IPS DF 6.9 (cell line): ENCODE measurements at regions not wholly inside any gene's neighbourhood (a gene's known extent, or its start where the extent isn't known, plus 50 kb on each side); places are given as distances from the start of the nearest gene placed in this dataset.

Source experiments
- DNase-seq: peaks from one replicate; pipeline ENCODE4 v3.0.0-alpha.2; 2013; ENCODE audit warnings: low read depth, low spot score
- H3K27ac ChIP-seq: one replicate; pipeline ENCODE4 v1.5.1; 2013; ENCODE audit warnings: low read length, control low read depth
- H3K27me3 ChIP-seq: 2 replicates; pipeline ENCODE4 v1.6.1; 2013; ENCODE audit warnings: mild to moderate bottlenecking, low read length; ENCODE audit not compliant: control insufficient read depth, insufficient read depth
- H3K36me3 ChIP-seq: 2 replicates; pipeline ENCODE4 v1.6.1; 2013; ENCODE audit warnings: low read length; ENCODE audit not compliant: control insufficient read depth, insufficient read depth
- H3K4me1 ChIP-seq: 2 replicates; pipeline ENCODE4 v1.6.1; 2013; ENCODE audit warnings: low read length; ENCODE audit not compliant: control insufficient read depth, insufficient read depth
- H3K4me3 ChIP-seq: 2 replicates; pipeline ENCODE4 v1.5.1; 2013; ENCODE audit warnings: mild to moderate bottlenecking, low read length
- H3K9me3 ChIP-seq: 2 replicates; pipeline ENCODE4 v1.6.1; 2013; ENCODE audit warnings: low read length, inconsistent platforms; ENCODE audit not compliant: control insufficient read depth, insufficient read depth
- WGBS: extraction: QIAGEN DNeasy Blood & Tissue Kit; methylation state at CpG from one replicate; pipeline ENCODE4 v1.1.7; 2013; ENCODE audit warnings: mixed read lengths, missing lambda C conversion rate; ENCODE audit not compliant: insufficient read length, insufficient coverage; 5-methylcytosine and 5-hydroxymethylcytosine counted together

DNA sequence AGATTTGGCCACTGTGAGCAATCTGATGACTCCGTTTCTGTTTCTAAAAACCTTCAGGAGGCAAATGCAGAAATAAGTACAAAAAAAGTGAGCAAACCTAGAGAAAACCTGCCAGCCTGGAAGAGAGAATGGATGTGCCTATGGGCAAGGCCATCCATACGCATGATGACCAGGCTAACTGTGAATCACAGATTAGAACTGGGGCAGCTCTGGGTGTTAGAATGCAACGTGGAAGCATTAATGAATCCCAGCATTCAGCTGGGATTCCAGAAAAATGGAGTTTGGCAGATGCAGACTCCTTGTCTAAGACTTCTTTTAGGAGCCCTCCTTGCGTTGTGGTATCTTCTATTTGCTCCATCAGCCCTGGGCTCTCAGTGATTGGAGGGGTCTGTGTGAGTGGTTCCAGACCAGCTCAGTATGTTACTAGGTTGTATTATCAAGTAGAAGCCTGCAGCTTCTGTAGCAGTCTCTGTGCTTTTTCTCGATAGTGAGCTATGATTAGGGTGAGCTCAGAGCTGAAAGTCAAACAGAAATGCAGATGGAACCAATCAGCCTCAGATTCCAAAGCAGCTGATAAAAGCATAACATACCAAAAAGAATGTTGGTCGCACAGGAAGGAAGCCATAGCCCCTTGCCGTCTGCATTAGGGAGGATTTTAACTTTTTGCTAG lies 154.0 kb downstream of the PSMG1 start:
- no peak overlapping the region for H3K27ac ChIP-seq
- WGBS, result no CpG with 5 or more reads among the region's 7 CpGs

GRCh38 chr21:39025198-39025597 lies 158.1 kb downstream of the PSMG1 start:
- Histone ChIP-seq H3K4me3 (no peak overlapping the region), H3K36me3 (no peaks in the 10 kb centered on the region), H3K27ac (no peak overlapping the region), H3K4me1 (peaks cover 8% of the 10 kb centered on the region), H3K27me3 (no peaks in the 10 kb centered on the region), H3K9me3 (no peaks in the 10 kb centered on the region)
- DNase-seq, result no peak
- no CpG with 5 or more reads among the region's 5 CpGs for WGBS

More for the DNA sequence above, 154.0 kb downstream of the PSMG1 start:
- no peak for DNase-seq
- Histone ChIP-seq H3K36me3 (no peaks in the 10 kb centered on the region), H3K4me3 (no peak overlapping the region), H3K4me1 (peaks cover 4% of the 10 kb centered on the region; the same call in 1 of the 2 replicates), H3K27me3 (no peaks in the 10 kb centered on the region), H3K9me3 (no peaks in the 10 kb centered on the region)

DNA sequence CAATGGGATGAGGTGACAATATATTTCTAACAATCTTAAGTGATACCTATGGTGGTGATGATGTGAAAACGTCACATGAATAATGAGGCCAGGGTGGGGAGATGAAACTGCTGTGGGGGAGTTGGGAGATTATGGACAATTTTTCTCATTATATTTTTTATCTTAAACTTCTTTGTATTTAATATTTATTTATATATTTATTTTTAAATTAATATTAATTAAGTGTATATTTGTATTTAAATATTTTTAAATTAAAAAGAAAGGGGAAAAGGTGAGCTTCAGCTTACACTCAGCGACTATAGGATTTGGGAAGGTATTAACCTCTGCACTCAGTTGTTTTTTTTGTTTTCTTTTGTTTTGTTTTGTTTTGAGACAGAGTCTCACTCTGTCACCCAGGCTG lies 158.7 kb downstream of the PSMG1 start:
- peaks cover 7% of the 10 kb centered on the region for H3K4me1 ChIP-seq

GRCh38 chr21:39022863-39023693 lies 160.2 kb downstream of the PSMG1 start:
- WGBS, result no CpG with 5 or more reads among the region's 28 CpGs
- no peak for DNase-seq
- Histone ChIP-seq H3K4me3 (no peak overlapping the region), H3K27ac (no peak overlapping the region), H3K36me3 (no peaks in the 10 kb centered on the region), H3K4me1 (peaks cover 7% of the 10 kb centered on the region), H3K27me3 (no peaks in the 10 kb centered on the region), H3K9me3 (no peaks in the 10 kb centered on the region)

More for the DNA sequence above, 158.7 kb downstream of the PSMG1 start:
- no peaks in the 10 kb centered on the region for H3K9me3 ChIP-seq
- H3K36me3 ChIP-seq, result no peaks in the 10 kb centered on the region
- no peak overlapping the region for H3K4me3 ChIP-seq
- H3K27me3 ChIP-seq, result no peaks in the 10 kb centered on the region
- no peak overlapping the region for H3K27ac ChIP-seq
- no CpG with 5 or more reads among the region's 2 CpGs for WGBS
- DNase-seq, result no peak

DNA sequence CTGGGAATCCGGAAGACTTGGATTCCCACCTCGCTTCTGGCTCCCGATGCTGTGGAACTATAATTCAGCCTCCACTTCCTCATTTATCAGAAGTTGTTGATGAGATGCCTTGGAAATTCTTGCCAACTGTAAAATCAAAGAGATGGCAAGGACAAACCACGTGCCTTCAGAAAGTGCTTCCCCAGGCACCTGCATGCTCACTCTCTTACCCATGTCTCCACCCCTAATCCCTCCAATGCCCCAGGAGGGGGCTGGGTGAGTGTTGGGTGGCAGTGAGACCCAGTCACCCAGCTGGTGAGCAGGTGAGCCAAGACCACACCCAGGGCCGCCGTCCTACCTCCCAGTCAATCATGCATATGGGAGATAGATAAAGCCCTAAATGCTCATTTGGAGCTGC lies 160.8 kb downstream of the PSMG1 start:
- H3K27me3 ChIP-seq, result no peaks in the 10 kb centered on the region
- DNase-seq, result no peak
- no peaks in the 10 kb centered on the region for H3K36me3 ChIP-seq
- no peaks in the 10 kb centered on the region for H3K9me3 ChIP-seq
- no CpG with 5 or more reads among the region's 6 CpGs for WGBS
- H3K4me3 ChIP-seq, result no peak overlapping the region
- H3K27ac ChIP-seq, result no peak overlapping the region
- H3K4me1 ChIP-seq, result peaks cover 7% of the 10 kb centered on the region

- H3K4me1 ChIP-seq, result peaks cover 7% of the 10 kb centered on the region
Measured at GRCh38 chr21:39022035-39022434, 161.2 kb downstream of the PSMG1 start.

GRCh38 chr21:39021478-39021832 lies 161.8 kb downstream of the PSMG1 start:
- Histone ChIP-seq H3K4me1 (peaks cover 7% of the 10 kb centered on the region), H3K27ac (no peak overlapping the region), H3K27me3 (no peaks in the 10 kb centered on the region), H3K36me3 (no peaks in the 10 kb centered on the region), H3K9me3 (no peaks in the 10 kb centered on the region), H3K4me3 (no peak overlapping the region)
- DNase-seq, result no peak
- no CpG with 5 or more reads among the region's 7 CpGs for WGBS

More at GRCh38 chr21:39022035-39022434, 161.2 kb downstream of the PSMG1 start:
- Histone ChIP-seq H3K36me3 (no peaks in the 10 kb centered on the region), H3K27me3 (no peaks in the 10 kb centered on the region), H3K9me3 (no peaks in the 10 kb centered on the region), H3K4me3 (no peak overlapping the region), H3K27ac (no peak overlapping the region)
- DNase-seq, result no peak
- no CpG with 5 or more reads among the region's 14 CpGs for WGBS

DNA sequence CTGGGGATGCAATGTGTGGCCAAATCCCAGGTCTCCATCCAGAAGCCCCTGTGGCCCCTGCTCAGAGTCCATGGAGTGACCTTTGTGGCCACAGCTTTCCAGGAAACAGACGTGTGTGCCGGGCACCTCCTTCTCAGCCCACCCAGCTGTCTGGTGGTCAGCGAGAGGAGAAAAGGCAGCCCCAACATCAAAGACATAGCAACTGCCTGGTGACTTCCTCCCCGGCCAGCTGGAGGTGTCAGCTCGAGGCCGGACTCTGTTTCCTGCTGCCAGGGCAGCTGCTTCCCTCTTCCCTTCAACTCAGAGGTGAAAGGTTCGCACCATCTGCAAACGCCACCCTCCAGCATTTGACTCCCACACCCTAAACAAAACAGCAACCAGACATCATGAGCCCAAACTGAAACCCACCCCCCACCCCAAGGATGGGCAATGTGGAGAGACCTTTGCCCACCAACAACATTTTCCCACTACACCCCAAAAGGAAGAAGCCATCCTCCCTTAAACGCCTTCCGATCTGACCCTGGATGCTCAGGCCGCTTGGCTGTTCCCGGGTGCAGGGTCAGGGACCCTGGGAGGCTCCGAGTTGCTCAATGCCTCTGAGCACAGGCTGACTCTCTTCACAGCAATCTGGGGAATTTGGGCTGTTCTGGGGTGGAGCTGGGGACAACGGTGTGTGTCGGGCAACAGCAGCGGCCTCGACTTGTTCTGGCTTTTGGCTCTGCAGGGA lies 162.3 kb downstream of the PSMG1 start:
- no peak for DNase-seq
- Histone ChIP-seq H3K27ac (no peak overlapping the region), H3K9me3 (no peaks in the 10 kb centered on the region), H3K27me3 (no peaks in the 10 kb centered on the region), H3K4me1 (peaks cover 7% of the 10 kb centered on the region), H3K4me3 (no peak overlapping the region), H3K36me3 (no peaks in the 10 kb centered on the region)
- WGBS, result no CpG with 5 or more reads among the region's 17 CpGs

DNA sequence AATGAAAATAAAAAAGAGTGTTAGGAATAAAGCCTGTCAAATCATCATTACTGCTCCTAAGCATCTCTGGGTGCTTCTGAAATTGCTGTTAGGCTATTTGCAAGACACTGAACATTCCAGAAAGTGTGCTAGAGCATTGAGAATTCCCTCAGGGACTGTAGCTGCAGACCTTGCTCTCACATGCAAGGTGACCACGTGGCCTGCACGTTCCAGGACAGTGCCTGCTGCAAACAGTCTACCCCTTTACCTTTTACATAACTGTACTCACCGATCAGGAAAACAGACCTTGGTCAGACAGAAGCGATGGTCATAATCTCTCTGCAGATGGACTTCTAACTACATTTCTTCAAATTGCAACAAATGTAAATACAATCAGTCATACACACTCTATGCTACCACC lies 164.5 kb downstream of the PSMG1 start:
- DNase-seq, result no peak
- Histone ChIP-seq H3K27me3 (no peaks in the 10 kb centered on the region), H3K9me3 (no peaks in the 10 kb centered on the region), H3K27ac (no peak overlapping the region), H3K4me3 (no peak overlapping the region), H3K36me3 (no peaks in the 10 kb centered on the region), H3K4me1 (peaks cover 7% of the 10 kb centered on the region)
- WGBS, result no CpG with 5 or more reads among the region's 4 CpGs

DNA sequence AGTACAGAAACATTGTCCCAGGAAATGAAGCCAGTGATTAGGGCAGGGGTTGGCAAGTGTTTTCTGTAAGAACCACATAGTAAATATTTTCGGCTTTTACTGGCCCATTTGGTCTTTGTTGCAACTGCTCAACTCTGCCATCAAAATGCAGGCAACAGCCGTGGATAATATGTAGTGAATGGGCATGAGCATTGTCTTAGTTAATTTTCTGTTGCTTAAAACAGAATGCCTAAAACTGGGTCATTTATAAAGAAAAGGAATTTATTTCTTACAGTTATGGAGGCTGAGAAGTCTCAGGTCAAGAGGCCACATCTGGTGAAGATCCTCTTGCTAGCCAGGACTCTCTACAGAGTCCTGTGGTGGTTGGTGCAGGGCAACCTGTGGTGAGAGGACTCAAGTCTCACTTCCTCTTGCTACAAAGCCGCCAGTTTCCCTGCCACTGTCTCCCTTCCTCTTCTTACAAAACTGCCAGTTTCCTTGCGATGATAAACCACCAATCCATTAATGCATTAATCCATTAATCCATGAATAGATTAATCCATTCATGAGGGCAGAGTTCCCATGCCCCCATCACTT lies 166.4 kb downstream of the PSMG1 start:
- H3K4me1 ChIP-seq, result peaks cover 5% of the 10 kb centered on the region; the same call in 1 of the 2 replicates
- H3K27me3 ChIP-seq, result no peaks in the 10 kb centered on the region
- no peaks in the 10 kb centered on the region for H3K36me3 ChIP-seq
- H3K9me3 ChIP-seq, result no peaks in the 10 kb centered on the region
- no CpG with 5 or more reads among the region's 4 CpGs for WGBS
- DNase-seq, result no peak
- no peak overlapping the region for H3K27ac ChIP-seq
- H3K4me3 ChIP-seq, result no peak overlapping the region
